K562 (cell line): ENCODE measurements at regions not wholly inside any gene's neighbourhood (a gene's known extent, or its start where the extent isn't known, plus 50 kb on each side); places are given as distances from the start of the nearest gene placed in this dataset.

Experiments
- ATAC-seq: fragments of 200-7000 bp; cut with Tn5 transposase; 3 replicates; pipeline ENCODE4 v1.9.1; 2020; ENCODE audit warnings: moderate library complexity
- BruUV-seq: library from RNA; stranded (reverse); fragments of 400-500 nt; replicated peaks from 2 replicates; lab custom pipeline; 2021; lab: Mats Ljungman, UMichigan
- CTCF ChIA-PET: fragments of 300-600 bp; formaldehyde crosslinking; extraction: SDS; loops from one replicate; lab custom pipeline; 2021; ENCODE audit warnings: low intra/inter-chr PET ratio; lab: Yijun Ruan, JAX
- POLR2A ChIA-PET: fragments of 300-600, 350-650 bp; sonication (Branson Sonifier 250); formaldehyde crosslinking; extraction: SDS; loops from one replicate; lab custom pipeline; 2021; ENCODE audit warnings: antibody characterized with exemption, inconsistent platforms; lab: Yijun Ruan, JAX
- DNase-seq, 4 experiments: peaks; one replicate each; pipeline versions ENCODE4 v3.0.0 to v3.0.0-alpha.2; 2011 to 2018; ENCODE audit warnings: low spot score in 3 of 4, mixed read lengths in 3 of 4; ENCODE audit errors: extremely low read depth in 1 of 4
- FAIRE-seq: peaks from 2 replicates; lab custom pipeline; 2011; peaks lifted over from hg19 to GRCh38; lab: Jason Lieb, UNC
- H2AFZ ChIP-seq: 2 replicates; pipeline ENCODE4 v1.6.0; 2011; ENCODE audit warnings: low read depth, low read length, control low read depth, inconsistent platforms
- H3K27ac ChIP-seq: fragments of 200-600 bp; 3 replicates; pipeline ENCODE4 v1.8.0; 2011; ENCODE audit warnings: low read depth, mild to moderate bottlenecking, control low read depth, inconsistent platforms, low read length, moderate library complexity, mixed read lengths; ENCODE audit errors: extremely low read depth
- H3K27me3 ChIP-seq, 2 experiments: fragments of 300-600 bp in 1 of 2; 2 replicates in 1 of 2; 3 replicates in 1 of 2; pipeline versions ENCODE4 v1.6.0 to v1.8.0; 2011; ENCODE audit warnings: inconsistent platforms in 2 of 2, low read length in 2 of 2, mild to moderate bottlenecking in 1 of 2, mixed read lengths in 1 of 2, moderate library complexity in 1 of 2; ENCODE audit not compliant: control insufficient read depth in 2 of 2, insufficient read depth in 2 of 2
- H3K36me3 ChIP-seq: fragments of 300-600 bp; 3 replicates; pipeline ENCODE4 v1.8.0; 2011; ENCODE audit warnings: mild to moderate bottlenecking, low read length, inconsistent platforms; ENCODE audit not compliant: control insufficient read depth, insufficient read depth
- H3K4me1 ChIP-seq, 2 experiments: fragments of 200-600 bp in 1 of 2; replicated peaks in 1 of 2; 2 replicates in 1 of 2; 3 replicates in 1 of 2; pipeline versions ENCODE4 v1.5.1 to v1.8.0; 2011; ENCODE audit warnings: inconsistent platforms in 2 of 2, low read length in 2 of 2, mild to moderate bottlenecking in 1 of 2, mixed read lengths in 1 of 2, moderate library complexity in 1 of 2; ENCODE audit not compliant: control insufficient read depth in 2 of 2, insufficient read depth in 2 of 2
- H3K4me2 ChIP-seq: 2 replicates; pipeline ENCODE4 v1.6.1; 2011; ENCODE audit warnings: low read length, control low read depth, inconsistent platforms, mixed read lengths; ENCODE audit not compliant: insufficient read depth
- H3K4me3 ChIP-seq: fragments of 200-600 bp; sonication (generic), shearing (Covaris generic); 2 replicates; pipeline ENCODE4 v1.5.1; 2016; ENCODE audit warnings: control low read depth, inconsistent platforms
- H3K79me2 ChIP-seq: fragments of 200-600 bp; 3 replicates; pipeline ENCODE4 v1.8.0; 2011; ENCODE audit warnings: low read length, inconsistent platforms; ENCODE audit not compliant: control insufficient read depth, insufficient read depth
- H3K9ac ChIP-seq, 2 experiments: 2 replicates each; pipeline versions ENCODE4 v1.6.0 to v1.6.1; 2011; ENCODE audit warnings: low read depth in 2 of 2, low read length in 2 of 2, control low read depth in 1 of 2, inconsistent platforms in 1 of 2, mild to moderate bottlenecking in 1 of 2, mixed read lengths in 1 of 2; ENCODE audit not compliant: insufficient read depth in 1 of 2
- H3K9me1 ChIP-seq: one replicate; pipeline ENCODE4 v1.6.0; 2011; ENCODE audit warnings: inconsistent platforms, mild to moderate bottlenecking, low read length, moderate library complexity; ENCODE audit not compliant: control insufficient read depth, insufficient read depth
- H3K9me3 ChIP-seq: replicated peaks from 2 replicates; pipeline ENCODE4 v1.5.1; 2011; ENCODE audit warnings: low read depth, low read length, inconsistent platforms; ENCODE audit not compliant: control insufficient read depth, insufficient read depth
- H4K20me1 ChIP-seq: replicated peaks from 2 replicates; pipeline ENCODE4 v1.6.1; 2011; ENCODE audit warnings: low read length, inconsistent platforms, mixed read lengths; ENCODE audit not compliant: control insufficient read depth, insufficient read depth
- GATAD2A ChIP-seq: fragments of 450-650 bp; IDR thresholded peaks from 2 replicates; pipeline ENCODE4 v1.6.1; 2017
- HMBOX1 ChIP-seq: sonication (generic); IDR thresholded peaks from 2 replicates; pipeline ENCODE4 v1.6.1; 2016
- MECOM ChIP-seq: fragments of 250-450 bp; sonication (Bioruptor Pico); IDR thresholded peaks from 2 replicates; pipeline ENCODE4 v1.8.0; 2022; ENCODE audit warnings: inconsistent platforms
- MIER1 ChIP-seq: fragments of 450-650 bp; IDR thresholded peaks from 2 replicates; pipeline ENCODE4 v1.6.1; 2016; ENCODE audit warnings: antibody characterized with exemption, mild to moderate bottlenecking, low read depth
- MYBL2 ChIP-seq, 2 experiments: fragments of 450-650 bp in 1 of 2; sonication (generic) in 1 of 2; formaldehyde crosslinking in 1 of 2; IDR thresholded peaks; 2 replicates each; pipeline versions ENCODE4 v1.6.1 to v1.8.1; 2017 to 2022; ENCODE audit warnings: borderline replicate concordance in 1 of 2, inconsistent platforms in 1 of 2, low read depth in 1 of 2, mild to moderate bottlenecking in 1 of 2, missing genetic modification reagents in 1 of 2, moderate library complexity in 1 of 2
- PHB2 ChIP-seq: fragments of 450-650 bp; IDR thresholded peaks from 2 replicates; pipeline ENCODE4 v1.6.1; 2017; ENCODE audit warnings: low read depth
- RBM22 ChIP-seq: fragments of 200-400 bp; formaldehyde crosslinking; IDR thresholded peaks from 2 replicates; pipeline ENCODE4 v1.6.1; 2018; ENCODE audit warnings: low read length, low read depth; ENCODE audit not compliant: poor library complexity, severe bottlenecking
- SAFB2 ChIP-seq: fragments of 200-400 bp; formaldehyde crosslinking; IDR thresholded peaks from 2 replicates; pipeline ENCODE4 v1.6.1; 2018; ENCODE audit warnings: borderline replicate concordance, low read length, low read depth, moderate library complexity; ENCODE audit not compliant: severe bottlenecking
- SFPQ ChIP-seq: fragments of 200-400 bp; formaldehyde crosslinking; IDR thresholded peaks from 2 replicates; pipeline ENCODE4 v1.6.1; 2017; ENCODE audit warnings: mild to moderate bottlenecking, low read depth, low read length, moderate library complexity
- U2AF1 ChIP-seq: fragments of 200-400 bp; formaldehyde crosslinking; optimal IDR thresholded peaks from 2 replicates; pipeline ENCODE3; 2017; ENCODE audit warnings: mild to moderate bottlenecking, low read depth, low read length, moderate library complexity
- ZBED1 ChIP-seq: IDR thresholded peaks from 2 replicates; pipeline ENCODE4 v1.6.1; 2014
- ZNF174 ChIP-seq: fragments of 250-450 bp; sonication (Bioruptor Pico); IDR thresholded peaks from 2 replicates; pipeline ENCODE4 v1.4.0; 2020; ENCODE audit warnings: mild to moderate bottlenecking
- ZNF175 ChIP-seq: fragments of 200-800 bp; sonication (Bioruptor generic); IDR thresholded peaks from 2 replicates; pipeline ENCODE4 v1.6.1; 2016; ENCODE audit warnings: low read depth, mild to moderate bottlenecking, missing genetic modification characterization, missing compliant biosample characterization
- ZNF277 ChIP-seq: fragments of 250-450 bp; sonication (Bioruptor Pico); IDR thresholded peaks from 2 replicates; pipeline ENCODE4 v1.8.0; 2022; ENCODE audit warnings: inconsistent platforms, mild to moderate bottlenecking, moderate library complexity, borderline replicate concordance
- ZNF395 ChIP-seq: fragments of 200-800 bp; sonication (Bioruptor generic); IDR thresholded peaks from 2 replicates; pipeline ENCODE4 v1.6.1; 2017; ENCODE audit warnings: missing genetic modification characterization, missing compliant biosample characterization
- WGBS: fragments of 100-300 bp; shearing (Covaris generic); methylation state at CpG from one replicate; pipeline ENCODE4 v1.1.6; 2016; ENCODE audit warnings: low coverage, mixed read lengths; ENCODE audit not compliant: insufficient coverage; ENCODE audit errors: missing lambda C conversion rate; 5-methylcytosine and 5-hydroxymethylcytosine counted together
- in situ Hi-C: fragments of 300-500 bp; cut with MboI; formaldehyde crosslinking; loops from 4 replicates; pipeline ENCODE4 v1.15.0; 2018; ENCODE audit warnings: inconsistent platforms, mixed read lengths
- intact Hi-C: fragments of 100-400 bp; cut with micrococcal nuclease; formaldehyde crosslinking; loops from 2 replicates; pipeline ENCODE4 v1.14.2; 2022

GRCh38 chr1:199847021-199847420 is 180.5 kb upstream of the NR5A2 start (continued):
- TF ChIP-seq ZNF277 (CRISPR knock-in tag) (no peak), GATAD2A (no peak), MIER1 (no peak), RBM22 (no peak), ZBED1 (no peak), U2AF1 (no peak), PHB2 (no peak), HMBOX1 (no peak)

GRCh38 chr1:199851439-199852140 is 175.9 kb upstream of the NR5A2 start:
- intact Hi-C loops: no loop called here
- 2% methylated on average over 2 of the region's 2 CpGs for WGBS
- TF ChIP-seq MECOM (no peak), MYBL2 (IDR thresholded peaks at IDR 0.05; ENCODE audit: low read depth) (no peak), MYBL2 (CRISPR knock-in tag; IDR thresholded peaks at IDR 0.05; ENCODE audit: borderline replicate concordance) (no peak), ZNF175 (CRISPR knock-in tag) (no peak), SFPQ (no peak), ZNF395 (no peak), SAFB2 (no peak), ZNF174 (CRISPR knock-in tag) (no peak)

More at GRCh38 chr1:199851439-199852140, 175.9 kb upstream of the NR5A2 start:
- ChIA-PET CTCF (no interaction called here), POLR2A (no interaction called here)
- no TSS peak for BruUV-seq
- H3K9me3 ChIP-seq: no peaks in the 10 kb centered on the region; the same call in 1 of the 2 replicates
- H3K27me3 ChIP-seq: no peaks in the 10 kb centered on the region
- no peaks in the 10 kb centered on the region for H3K9me1 ChIP-seq
- FAIRE-seq: no peak
- no peaks in the 10 kb centered on the region for H3K79me2 ChIP-seq
- no peak for DNase-seq
- no peak for ATAC-seq
- no peaks in the 10 kb centered on the region for H3K4me1 ChIP-seq
- no peak overlapping the region for H2AFZ ChIP-seq
- no peak overlapping the region for H3K4me2 ChIP-seq
- no peak overlapping the region for H3K9ac ChIP-seq
- H3K4me3 ChIP-seq: no peak overlapping the region
- in situ Hi-C loops: no loop called here
- H4K20me1 ChIP-seq: no peaks in the 10 kb centered on the region
- H3K36me3 ChIP-seq: no peaks in the 10 kb centered on the region
- no peak overlapping the region for H3K27ac ChIP-seq
